GM21360 (cell line): ENCODE measurements at regions not wholly inside any gene's neighbourhood (a gene's known extent, or its start where the extent isn't known, plus 50 kb on each side); places are given as distances from the start of the nearest gene placed in this dataset.

Experiments used
- ATAC-seq: cut with Tn5 transposase; IDR thresholded peaks from one replicate; pipeline ENCODE4 v1.9.1; 2021; ENCODE audit warnings: mild to moderate bottlenecking, moderate library complexity; ENCODE audit not compliant: unreplicated experiment

DNA sequence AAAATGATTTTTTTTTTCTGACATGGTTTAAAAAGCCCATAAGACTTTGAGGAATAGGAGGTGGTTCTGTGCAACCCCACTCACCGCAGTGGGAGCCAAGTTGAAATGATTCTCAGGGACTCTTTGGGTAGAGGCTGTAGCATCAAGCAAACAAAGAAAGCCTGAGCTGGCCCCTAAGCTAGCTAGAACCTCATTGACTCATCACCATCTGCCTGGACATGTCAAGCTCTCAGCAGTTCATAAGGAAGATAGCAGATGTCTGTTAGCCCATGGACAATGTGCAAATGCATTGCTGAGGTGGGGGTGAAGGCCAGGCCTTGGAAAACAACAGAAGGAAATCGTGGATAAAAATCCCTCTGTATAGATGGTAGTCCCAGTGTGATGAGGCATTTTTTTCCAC, 234.8 kb downstream of the NR2F2 start:
- no peak for ATAC-seq

GRCh38 chr15:96574782-96575181, 244.3 kb downstream of the NR2F2 start:
- ATAC-seq: no peak

- ATAC-seq: no peak
These were observed 246.1 kb downstream of the NR2F2 start for GRCh38 chr15:96576596-96576995.

GRCh38 chr15:96578393-96578792, 247.9 kb downstream of the NR2F2 start:
- no peak for ATAC-seq

- ATAC-seq: no peak
These were observed 250.9 kb downstream of the NR2F2 start for GRCh38 chr15:96581371-96581770.

GRCh38 chr15:96582473-96582872, 252.0 kb downstream of the NR2F2 start:
- no peak for ATAC-seq

- ATAC-seq: no peak
These were observed 253.2 kb downstream of the NR2F2 start for GRCh38 chr15:96583671-96584070.

DNA sequence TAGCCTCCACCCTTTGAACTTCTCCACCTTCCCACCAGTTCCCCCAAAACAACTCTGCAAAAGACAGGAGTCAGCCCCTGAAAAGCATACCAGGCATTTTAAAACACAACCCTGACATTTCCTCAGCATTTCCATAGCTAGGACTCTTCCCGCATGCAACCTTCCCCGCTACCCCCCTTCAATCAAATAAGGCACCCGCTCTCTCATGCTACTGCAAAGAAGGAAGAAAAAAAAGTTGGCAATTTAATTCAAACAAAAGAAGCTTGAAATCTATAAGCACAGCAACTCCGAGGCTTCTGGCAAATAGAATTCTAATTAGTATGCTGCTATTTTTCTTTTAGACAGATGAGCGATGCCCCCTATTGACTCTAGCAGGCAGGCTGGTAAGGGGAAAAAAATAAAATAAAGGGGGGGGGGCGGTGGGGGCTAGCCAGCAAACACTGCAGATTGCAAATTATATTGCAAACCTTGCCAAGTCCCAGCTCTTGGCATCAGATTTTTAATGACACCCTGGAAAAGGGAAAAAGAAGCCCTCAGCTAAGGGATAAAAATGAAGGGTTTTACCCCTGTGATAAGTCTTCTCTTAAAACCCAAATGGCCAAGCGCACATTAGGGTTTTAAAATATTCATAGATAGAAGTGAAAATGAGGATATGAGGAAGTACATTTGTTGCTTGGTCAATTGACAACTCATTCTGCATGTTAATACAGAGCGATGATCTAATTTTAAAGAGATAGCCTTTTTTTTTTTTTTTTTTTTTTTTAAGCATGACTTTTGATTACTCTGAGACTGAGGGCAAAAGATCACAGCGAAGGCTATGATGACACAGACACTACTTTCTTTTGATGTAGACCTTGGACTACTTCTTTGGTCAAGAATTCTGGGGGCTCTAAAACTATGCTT, 255.2 kb downstream of the NR2F2 start:
- ATAC-seq: no peak

DNA sequence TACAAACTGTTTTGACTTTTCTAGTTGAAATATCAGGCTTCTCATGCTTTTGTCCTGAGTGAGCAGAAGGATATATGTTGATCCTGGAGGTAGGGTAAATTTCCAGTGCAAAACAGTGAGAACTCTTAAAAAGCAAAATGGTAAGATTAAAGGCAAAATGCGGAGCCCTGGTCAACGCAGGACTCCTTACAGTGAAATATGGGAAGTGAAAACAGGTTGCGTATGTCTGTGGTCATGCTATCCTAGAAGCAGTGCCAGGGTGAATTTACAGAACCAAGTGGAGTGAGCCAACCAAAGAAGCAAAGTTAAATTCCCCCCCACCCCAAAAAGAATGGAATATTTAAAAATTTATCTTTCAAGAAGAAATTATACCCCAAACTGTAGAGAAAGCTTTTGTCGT, 256.4 kb downstream of the NR2F2 start:
- no peak for ATAC-seq

DNA sequence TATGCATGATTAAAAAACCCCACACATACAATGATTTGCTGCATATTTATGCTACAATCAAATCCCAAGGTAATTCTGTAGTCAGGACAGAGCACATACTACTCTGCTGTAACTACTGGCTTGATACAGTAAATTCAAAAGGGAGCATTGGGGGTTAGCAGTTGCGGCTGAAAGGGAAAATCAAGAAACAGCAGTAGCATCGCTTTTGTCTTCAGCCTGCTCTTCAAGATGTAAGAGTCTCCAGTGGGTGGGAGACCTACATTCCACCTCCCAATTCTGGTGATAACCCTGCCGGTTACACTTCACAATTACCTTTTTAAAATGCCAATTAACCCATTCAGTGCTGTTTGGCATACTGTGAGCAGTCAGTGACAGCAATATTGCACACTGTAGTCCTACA, 259.4 kb downstream of the NR2F2 start:
- no peak for ATAC-seq

DNA sequence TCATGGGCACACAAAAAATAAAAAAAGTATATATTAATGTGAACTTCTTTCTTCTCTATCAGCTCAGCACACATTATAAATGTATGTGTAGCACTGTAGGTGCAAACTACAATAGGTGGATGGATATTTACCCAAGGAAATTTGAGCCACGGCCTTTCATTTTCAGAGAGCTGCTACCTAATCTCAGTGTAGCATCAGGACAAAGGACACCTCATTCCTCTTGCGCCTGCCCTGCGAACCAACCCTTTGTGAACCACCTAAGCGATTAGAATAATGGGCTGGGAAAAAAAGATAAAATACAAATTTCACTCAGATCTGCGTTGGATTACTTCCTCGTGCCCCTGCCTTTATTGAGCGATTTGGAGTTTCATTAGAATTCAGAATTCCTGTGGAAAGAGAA, 263.2 kb downstream of the NR2F2 start:
- ATAC-seq: no peak

- no peak for ATAC-seq
These were observed 265.5 kb downstream of the NR2F2 start for GRCh38 chr15:96595951-96596350.

DNA sequence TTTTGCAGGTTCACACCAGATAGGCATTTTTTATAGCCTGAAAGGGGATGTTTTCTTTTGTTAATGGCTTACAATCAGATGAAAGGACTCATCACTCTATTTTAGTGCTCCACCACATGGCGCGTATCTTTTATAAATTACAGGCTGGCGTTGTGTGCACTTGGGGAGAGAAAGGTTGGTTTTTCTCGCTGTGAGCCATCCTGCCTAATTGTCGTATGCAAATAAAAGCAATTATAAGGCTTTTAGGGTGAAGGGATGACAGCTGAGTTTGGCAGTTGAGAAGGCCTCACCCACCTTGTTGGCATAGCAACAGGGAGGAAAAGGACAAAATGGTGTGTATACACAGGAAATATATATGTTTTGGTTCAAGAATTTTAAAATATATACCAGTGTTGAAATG, 268.0 kb downstream of the NR2F2 start:
- no peak for ATAC-seq

DNA sequence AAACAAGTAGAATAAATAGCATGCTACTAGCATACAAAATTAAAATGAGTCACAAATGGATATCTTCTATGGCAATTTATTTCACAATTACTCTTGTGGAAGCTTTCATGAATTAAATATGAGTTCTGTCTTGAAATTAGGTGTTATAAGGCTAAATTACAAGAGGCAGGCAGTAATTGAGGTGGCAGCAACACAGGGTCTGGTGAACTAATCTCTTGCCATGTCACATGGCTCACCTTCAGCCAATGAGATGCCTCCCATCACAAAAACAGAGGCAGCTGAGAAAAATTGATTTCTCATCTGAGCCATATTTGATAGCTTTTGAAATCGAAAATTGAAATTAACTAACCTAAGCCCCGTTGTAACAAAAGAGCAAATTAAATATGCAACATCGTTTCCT, 268.8 kb downstream of the NR2F2 start:
- ATAC-seq: no peak

DNA sequence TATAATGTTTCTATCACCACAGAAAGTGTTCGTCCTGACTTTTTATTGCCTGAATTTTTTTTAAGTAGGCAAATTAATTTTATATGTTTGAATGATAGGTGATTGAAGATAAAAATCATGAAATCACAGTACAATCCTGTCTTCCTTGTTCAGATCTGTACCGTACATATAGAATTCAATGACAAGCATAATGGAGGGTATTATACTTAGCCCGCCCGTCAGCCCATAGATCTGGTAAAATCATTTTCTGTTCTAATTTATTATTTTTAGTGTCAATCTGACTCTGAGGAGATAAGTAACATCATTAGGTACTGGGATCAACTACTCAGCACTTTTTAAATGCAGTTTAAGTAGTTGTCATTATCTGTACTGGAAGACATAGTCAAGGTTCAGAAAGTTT, 269.9 kb downstream of the NR2F2 start:
- no peak for ATAC-seq

GRCh38 chr15:96606617-96607016, 276.1 kb downstream of the NR2F2 start:
- no peak for ATAC-seq

GRCh38 chr15:96610757-96611156, 280.3 kb downstream of the NR2F2 start:
- ATAC-seq: no peak

GRCh38 chr15:96612917-96613316, 282.4 kb downstream of the NR2F2 start:
- no peak for ATAC-seq

DNA sequence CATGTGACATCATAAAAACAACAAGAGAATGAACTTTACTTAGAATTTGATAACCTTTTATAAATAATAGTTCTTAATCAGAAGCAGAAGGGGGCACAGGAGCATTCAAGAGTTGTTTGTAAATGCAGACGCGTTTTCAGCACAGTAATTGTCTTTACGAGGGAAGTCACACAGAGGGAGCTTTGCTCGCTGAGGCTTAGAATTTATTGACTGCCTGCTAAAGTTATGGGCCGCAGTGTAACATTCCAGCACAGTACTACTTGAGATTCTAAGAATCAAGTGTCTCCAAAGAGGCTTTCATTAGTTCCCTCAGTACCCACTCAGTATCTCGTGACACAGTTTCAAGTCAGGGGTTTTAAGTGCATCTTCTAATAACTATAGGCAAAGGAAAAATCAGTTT, 288.7 kb downstream of the NR2F2 start:
- ATAC-seq: no peak

GRCh38 chr15:96622714-96623113, 292.2 kb downstream of the NR2F2 start:
- no peak for ATAC-seq

DNA sequence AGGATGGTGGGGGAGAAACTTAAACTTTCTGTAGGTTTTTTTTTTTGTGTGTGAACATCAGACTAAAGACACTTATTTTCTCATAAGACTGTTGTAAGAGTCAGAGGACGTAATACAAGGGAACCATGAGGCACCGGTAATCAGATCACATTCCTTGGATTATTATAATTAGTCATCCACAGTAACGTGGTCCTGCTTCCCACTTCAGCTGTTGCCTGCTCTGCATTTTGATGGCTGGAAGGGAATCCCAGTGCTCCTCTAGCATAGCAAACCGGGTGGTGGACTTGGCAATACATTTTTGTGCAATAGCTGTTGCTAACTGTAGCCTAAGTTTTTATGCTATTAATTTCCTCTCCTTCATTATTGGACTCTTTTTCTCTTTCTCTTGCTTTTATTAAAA, 294.8 kb downstream of the NR2F2 start:
- no peak for ATAC-seq

DNA sequence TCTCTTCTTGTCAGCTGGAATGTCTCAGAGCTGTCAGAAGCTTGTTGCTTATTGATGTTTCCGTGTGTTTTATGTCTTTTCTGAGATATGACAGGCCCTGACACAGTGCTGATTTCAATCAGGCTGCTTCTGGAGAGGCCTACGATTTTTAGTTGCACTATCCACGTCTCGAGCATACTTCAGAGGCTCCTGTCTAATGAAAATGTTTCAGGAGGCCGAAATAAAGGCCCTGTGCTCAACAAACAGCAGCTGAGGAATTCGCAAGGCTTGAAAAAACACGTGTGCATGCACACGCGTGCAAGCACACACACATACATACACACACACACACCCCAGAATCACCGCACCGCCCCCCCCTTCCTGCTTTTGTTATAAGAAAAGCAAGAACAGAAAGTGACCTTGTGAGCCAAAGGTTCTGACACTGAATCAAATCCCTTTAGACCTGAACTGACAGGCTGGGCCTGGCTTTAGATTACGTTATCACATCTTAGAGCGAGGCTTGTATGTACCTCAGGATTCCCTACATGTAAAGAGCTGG, 296.6 kb downstream of the NR2F2 start:
- no peak for ATAC-seq

- no peak for ATAC-seq
These were observed 299.0 kb downstream of the NR2F2 start for GRCh38 chr15:96629511-96629910.
